OCI-LY1 (cell line): ENCODE measurements at regions not wholly inside any gene's neighbourhood (a gene's known extent, or its start where the extent isn't known, plus 50 kb on each side); places are given as distances from the start of the nearest gene placed in this dataset.

ENCODE experiments used
- EZH2 ChIP-seq: fragments of 200-600 bp; sonication (generic), shearing (Covaris generic); IDR thresholded peaks from 2 replicates; pipeline ENCODE4 v1.8.0; 2017; ENCODE audit warnings: borderline replicate concordance, mixed run types, mild to moderate bottlenecking, antibody characterized with exemption, low read length, moderate library complexity, mixed read lengths
- TF ChIP-seq, protein P1 (sequence below): fragments of 200-600 bp; sonication (generic), shearing (Covaris generic); IDR thresholded peaks from 2 replicates; pipeline ENCODE4 v1.5.1; 2017; ENCODE audit warnings: mild to moderate bottlenecking, antibody characterized with exemption, low read length, moderate library complexity, mixed read lengths

DNA sequence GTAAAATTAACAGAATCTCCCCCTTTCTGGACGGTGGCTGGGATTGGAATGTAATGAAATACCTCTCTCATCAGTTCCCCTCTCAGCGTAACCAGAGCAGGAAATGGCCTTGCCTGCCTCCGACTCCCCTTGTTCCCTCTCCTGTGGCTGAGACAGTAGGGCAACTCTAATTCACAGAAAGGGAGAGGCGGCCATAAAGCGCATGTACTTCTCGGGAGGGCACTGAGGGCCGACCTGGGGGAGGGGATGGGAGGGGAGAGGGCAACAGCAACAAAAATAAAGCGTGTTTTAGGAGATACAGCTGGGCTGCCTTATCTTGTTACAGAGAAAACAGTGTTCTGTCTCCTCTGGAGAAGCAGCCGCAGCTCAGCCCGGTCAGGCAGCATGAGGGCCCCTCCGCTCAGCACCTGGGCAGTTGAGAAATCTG, 783.3 kb upstream of the ARRDC4 start:
- TF ChIP-seq, protein P1, sequence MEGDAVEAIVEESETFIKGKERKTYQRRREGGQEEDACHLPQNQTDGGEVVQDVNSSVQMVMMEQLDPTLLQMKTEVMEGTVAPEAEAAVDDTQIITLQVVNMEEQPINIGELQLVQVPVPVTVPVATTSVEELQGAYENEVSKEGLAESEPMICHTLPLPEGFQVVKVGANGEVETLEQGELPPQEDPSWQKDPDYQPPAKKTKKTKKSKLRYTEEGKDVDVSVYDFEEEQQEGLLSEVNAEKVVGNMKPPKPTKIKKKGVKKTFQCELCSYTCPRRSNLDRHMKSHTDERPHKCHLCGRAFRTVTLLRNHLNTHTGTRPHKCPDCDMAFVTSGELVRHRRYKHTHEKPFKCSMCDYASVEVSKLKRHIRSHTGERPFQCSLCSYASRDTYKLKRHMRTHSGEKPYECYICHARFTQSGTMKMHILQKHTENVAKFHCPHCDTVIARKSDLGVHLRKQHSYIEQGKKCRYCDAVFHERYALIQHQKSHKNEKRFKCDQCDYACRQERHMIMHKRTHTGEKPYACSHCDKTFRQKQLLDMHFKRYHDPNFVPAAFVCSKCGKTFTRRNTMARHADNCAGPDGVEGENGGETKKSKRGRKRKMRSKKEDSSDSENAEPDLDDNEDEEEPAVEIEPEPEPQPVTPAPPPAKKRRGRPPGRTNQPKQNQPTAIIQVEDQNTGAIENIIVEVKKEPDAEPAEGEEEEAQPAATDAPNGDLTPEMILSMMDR: no peak
- no peak for TF ChIP-seq EZH2
